ENCODE measurements at regions not wholly inside any gene's neighbourhood (a gene's known extent, or its start where the extent isn't known, plus 50 kb on each side); places are given as distances from the start of the nearest gene placed in this dataset.
A peak's percentile ranks its signal among the peaks of the same experiment; 100 is the strongest.

GRCh38 chr6:105607636-105608621 lies 205.0 kb upstream of the PREP start:
- Histone ChIP-seq H3K9ac (peak overlapping the region; percentile 62; the same call in 1 of the 2 replicates), H3K9me3 (no peaks in the 10 kb centered on the region), H3K27ac (ENCODE audit: low read depth in 2 of 2, low read length in 1 of 2) (peak overlapping the region; percentile 76 to 99; a peak in 3 of 4 replicates), H3K9me2 (no peaks in the 10 kb centered on the region), H3K4me3 (ENCODE audit: low read depth in 2 of 2, low read length in 1 of 2) (no peak overlapping the region), H4K20me1 (ENCODE audit: insufficient read depth) (no peaks in the 10 kb centered on the region), H3K79me2 (ENCODE audit: insufficient read depth) (no peaks in the 10 kb centered on the region), H3F3A (replicated peaks; ENCODE audit: insufficient read depth) (peaks cover 19% of the 10 kb centered on the region), H3K36me3 (replicated peaks in 1 of 2; ENCODE audit: control insufficient read depth in 1 of 2, insufficient read depth in 2 of 2, low read length in 1 of 2) (no peaks in the 10 kb centered on the region), H2AFZ (ENCODE audit: low read depth) (no peak overlapping the region), H3K27me3 (ENCODE audit: insufficient read depth) (no peaks in the 10 kb centered on the region), H3K4me2 (no peak overlapping the region), H3K4me1 (ENCODE audit: control insufficient read depth in 1 of 2, insufficient read depth in 2 of 2, low read depth in 1 of 2, low read length in 1 of 2) (peaks cover 4 to 19% of the 10 kb centered on the region in 2 experiments)
- ChIA-PET POLR2A (no interaction called here), CTCF (no interaction called here)
- 59% methylated on average over 5 of the region's 5 CpGs for WGBS (ENCODE audit: low lambda C conversion rate)
- no peak for DNase-seq
- TF ChIP-seq MAX (IDR thresholded peaks at IDR 0.05; ENCODE audit: low read depth) (no peak), TEAD4 (IDR thresholded peaks at IDR 0.05; ENCODE audit: borderline replicate concordance, insufficient read depth) (no peak), ZBTB33 (IDR thresholded peaks at IDR 0.05; ENCODE audit: borderline replicate concordance, low read depth) (no peak), SMC3 (IDR thresholded peaks at IDR 0.05; ENCODE audit: low read depth, low read length) (no peak), RAD21 (IDR thresholded peaks at IDR 0.05; ENCODE audit: low read length) (no peak), RCOR1 (IDR thresholded peaks at IDR 0.05; ENCODE audit: low read length) (no peak), FOXJ3 (CRISPR knock-in tag; IDR thresholded peaks at IDR 0.05) (no peak), MXI1 (IDR thresholded peaks at IDR 0.05; ENCODE audit: low read depth, low read length) (no peak), NFIC (IDR thresholded peaks at IDR 0.05; ENCODE audit: borderline replicate concordance) (no peak), IRF3 (IDR thresholded peaks at IDR 0.05; ENCODE audit: low read depth, low read length) (no peak), GABPA (IDR thresholded peaks at IDR 0.05; ENCODE audit: low read depth) (no peak), RFX5 (IDR thresholded peaks at IDR 0.05; ENCODE audit: low read length) (no peak), TAF1 (IDR thresholded peaks at IDR 0.05; ENCODE audit: borderline replicate concordance, low read depth, low read length) (no peak), USF2 (IDR thresholded peaks at IDR 0.05; ENCODE audit: borderline replicate concordance, low read depth, low read length) (no peak), JUND (IDR thresholded peaks at IDR 0.05) (no peak), TCF12 (IDR thresholded peaks at IDR 0.05) (no peak), EZH2phosphoT487 (IDR thresholded peaks at IDR 0.05; ENCODE audit: borderline replicate concordance, low read depth) (no peak)
- TF ChIP-seq, protein P1, sequence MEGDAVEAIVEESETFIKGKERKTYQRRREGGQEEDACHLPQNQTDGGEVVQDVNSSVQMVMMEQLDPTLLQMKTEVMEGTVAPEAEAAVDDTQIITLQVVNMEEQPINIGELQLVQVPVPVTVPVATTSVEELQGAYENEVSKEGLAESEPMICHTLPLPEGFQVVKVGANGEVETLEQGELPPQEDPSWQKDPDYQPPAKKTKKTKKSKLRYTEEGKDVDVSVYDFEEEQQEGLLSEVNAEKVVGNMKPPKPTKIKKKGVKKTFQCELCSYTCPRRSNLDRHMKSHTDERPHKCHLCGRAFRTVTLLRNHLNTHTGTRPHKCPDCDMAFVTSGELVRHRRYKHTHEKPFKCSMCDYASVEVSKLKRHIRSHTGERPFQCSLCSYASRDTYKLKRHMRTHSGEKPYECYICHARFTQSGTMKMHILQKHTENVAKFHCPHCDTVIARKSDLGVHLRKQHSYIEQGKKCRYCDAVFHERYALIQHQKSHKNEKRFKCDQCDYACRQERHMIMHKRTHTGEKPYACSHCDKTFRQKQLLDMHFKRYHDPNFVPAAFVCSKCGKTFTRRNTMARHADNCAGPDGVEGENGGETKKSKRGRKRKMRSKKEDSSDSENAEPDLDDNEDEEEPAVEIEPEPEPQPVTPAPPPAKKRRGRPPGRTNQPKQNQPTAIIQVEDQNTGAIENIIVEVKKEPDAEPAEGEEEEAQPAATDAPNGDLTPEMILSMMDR (IDR thresholded peaks at IDR 0.05): no peak
